ENCODE measurements at regions not wholly inside any gene's neighbourhood (a gene's known extent, or its start where the extent isn't known, plus 50 kb on each side); places are given as distances from the start of the nearest gene placed in this dataset.

DNA sequence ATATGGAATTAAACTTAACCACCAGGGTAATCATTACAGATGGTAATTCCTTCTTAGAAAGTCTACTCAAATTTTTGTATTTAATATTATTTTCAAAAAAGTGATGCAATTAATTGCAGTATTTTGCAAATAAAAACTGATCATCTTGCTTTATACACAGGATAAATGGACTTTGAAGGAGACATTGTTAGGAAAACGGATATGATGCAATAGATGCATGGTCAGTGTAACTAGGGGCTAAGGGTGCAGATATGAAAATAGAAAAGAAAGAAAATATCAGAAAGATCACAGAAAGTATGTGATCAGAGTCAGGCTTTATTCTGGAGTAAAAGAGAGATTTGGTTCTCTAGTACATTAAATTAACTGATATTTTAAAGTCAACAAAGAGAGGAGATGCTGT, 401.7 kb downstream of the TLL1 start:
- TF ChIP-seq NFXL1 (CRISPR knock-in tag; IDR thresholded peaks at IDR 0.05), result no peak
- no peak for TF ChIP-seq CEBPB (tag; IDR thresholded peaks at IDR 0.05)
- no peak for TF ChIP-seq EP300 (IDR thresholded peaks at IDR 0.05; ENCODE audit: low read length)
- no peak for TF ChIP-seq MXI1 (IDR thresholded peaks at IDR 0.05; ENCODE audit: low read depth, low read length)
- no peak for TF ChIP-seq RBM25 (IDR thresholded peaks at IDR 0.05; ENCODE audit: low read depth, low read length, severe bottlenecking)
- TF ChIP-seq ZNF507 (tag; conservative IDR thresholded peaks at IDR 0.05), result no peak
- no peak for TF ChIP-seq CCNT2 (IDR thresholded peaks at IDR 0.05; ENCODE audit: borderline replicate concordance, extremely low read depth, insufficient read length, low read depth, low read length)
- TF ChIP-seq, protein P1, sequence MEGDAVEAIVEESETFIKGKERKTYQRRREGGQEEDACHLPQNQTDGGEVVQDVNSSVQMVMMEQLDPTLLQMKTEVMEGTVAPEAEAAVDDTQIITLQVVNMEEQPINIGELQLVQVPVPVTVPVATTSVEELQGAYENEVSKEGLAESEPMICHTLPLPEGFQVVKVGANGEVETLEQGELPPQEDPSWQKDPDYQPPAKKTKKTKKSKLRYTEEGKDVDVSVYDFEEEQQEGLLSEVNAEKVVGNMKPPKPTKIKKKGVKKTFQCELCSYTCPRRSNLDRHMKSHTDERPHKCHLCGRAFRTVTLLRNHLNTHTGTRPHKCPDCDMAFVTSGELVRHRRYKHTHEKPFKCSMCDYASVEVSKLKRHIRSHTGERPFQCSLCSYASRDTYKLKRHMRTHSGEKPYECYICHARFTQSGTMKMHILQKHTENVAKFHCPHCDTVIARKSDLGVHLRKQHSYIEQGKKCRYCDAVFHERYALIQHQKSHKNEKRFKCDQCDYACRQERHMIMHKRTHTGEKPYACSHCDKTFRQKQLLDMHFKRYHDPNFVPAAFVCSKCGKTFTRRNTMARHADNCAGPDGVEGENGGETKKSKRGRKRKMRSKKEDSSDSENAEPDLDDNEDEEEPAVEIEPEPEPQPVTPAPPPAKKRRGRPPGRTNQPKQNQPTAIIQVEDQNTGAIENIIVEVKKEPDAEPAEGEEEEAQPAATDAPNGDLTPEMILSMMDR (IDR thresholded peaks at IDR 0.05 in 2 of 3, conservative IDR thresholded peaks at IDR 0.05 in 1 of 3; ENCODE audit: insufficient read depth in 2 of 3, low read depth in 1 of 3, low read length in 3 of 3), result no peak
- TF ChIP-seq, protein P2, sequence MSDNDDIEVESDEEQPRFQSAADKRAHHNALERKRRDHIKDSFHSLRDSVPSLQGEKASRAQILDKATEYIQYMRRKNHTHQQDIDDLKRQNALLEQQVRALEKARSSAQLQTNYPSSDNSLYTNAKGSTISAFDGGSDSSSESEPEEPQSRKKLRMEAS (CRISPR knock-in tag; IDR thresholded peaks at IDR 0.05), result no peak
- TF ChIP-seq, protein P3, sequence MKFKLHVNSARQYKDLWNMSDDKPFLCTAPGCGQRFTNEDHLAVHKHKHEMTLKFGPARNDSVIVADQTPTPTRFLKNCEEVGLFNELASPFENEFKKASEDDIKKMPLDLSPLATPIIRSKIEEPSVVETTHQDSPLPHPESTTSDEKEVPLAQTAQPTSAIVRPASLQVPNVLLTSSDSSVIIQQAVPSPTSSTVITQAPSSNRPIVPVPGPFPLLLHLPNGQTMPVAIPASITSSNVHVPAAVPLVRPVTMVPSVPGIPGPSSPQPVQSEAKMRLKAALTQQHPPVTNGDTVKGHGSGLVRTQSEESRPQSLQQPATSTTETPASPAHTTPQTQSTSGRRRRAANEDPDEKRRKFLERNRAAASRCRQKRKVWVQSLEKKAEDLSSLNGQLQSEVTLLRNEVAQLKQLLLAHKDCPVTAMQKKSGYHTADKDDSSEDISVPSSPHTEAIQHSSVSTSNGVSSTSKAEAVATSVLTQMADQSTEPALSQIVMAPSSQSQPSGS (CRISPR knock-in tag; IDR thresholded peaks at IDR 0.05), result no peak
- TF ChIP-seq ZZZ3 (IDR thresholded peaks at IDR 0.05), result no peak
